ENCODE measurements at regions not wholly inside any gene's neighbourhood (a gene's known extent, or its start where the extent isn't known, plus 50 kb on each side); places are given as distances from the start of the nearest gene placed in this dataset.

DNA sequence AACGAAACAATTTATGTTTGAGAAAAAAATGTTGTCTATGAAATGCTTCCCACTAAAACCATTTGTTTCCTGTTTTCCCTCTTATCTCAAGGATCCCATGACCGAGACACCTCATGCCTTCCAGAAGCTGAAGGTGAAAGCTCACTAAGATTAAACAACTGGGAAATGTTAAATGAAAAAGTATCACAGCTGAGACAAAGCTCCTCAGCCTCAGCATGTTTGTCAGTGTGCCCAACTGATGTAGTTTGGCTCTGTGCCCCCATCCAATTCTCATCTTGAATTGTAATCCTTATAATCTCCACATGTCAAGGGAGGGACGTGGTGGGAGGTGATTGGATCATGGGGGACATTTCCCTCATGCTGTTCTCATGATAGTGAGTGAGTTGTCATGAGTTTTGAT is 327.3 kb downstream of the HTR7 start:
- no peak for TF ChIP-seq CTCF (IDR thresholded peaks at IDR 0.05)
- no peak for TF ChIP-seq EZH2 (IDR thresholded peaks at IDR 0.05; ENCODE audit: borderline replicate concordance, insufficient read depth, low read depth, low read length, poor library complexity, severe bottlenecking)

All from B cell (primary cell).